CD8-positive, alpha-beta memory T cell (primary cell): ENCODE measurements at regions not wholly inside any gene's neighbourhood (a gene's known extent, or its start where the extent isn't known, plus 50 kb on each side); places are given as distances from the start of the nearest gene placed in this dataset.

Experiments
- CTCF ChIA-PET: fragments of 350-600 bp; sonication (Branson Sonifier 250); formaldehyde crosslinking; loops from one replicate; lab custom pipeline; 2021; ENCODE audit warnings: antibody characterized with exemption; lab: Charles Lee
- POLR2A ChIA-PET: fragments of 350-600 bp; sonication (Branson Sonifier 250); formaldehyde crosslinking; loops from one replicate; lab custom pipeline; 2021; ENCODE audit warnings: antibody characterized with exemption; lab: Charles Lee
- DNase-seq, 5 donors: peaks; one replicate each; pipeline versions ENCODE4 v3.0.0 to v3.0.0-alpha.2; 2020 to 2022; ENCODE audit warnings: mixed read lengths in 1 of 5
- H3K27ac ChIP-seq: one replicate; pipeline ENCODE4 v1.7.0; 2013; ENCODE audit warnings: low read depth, mild to moderate bottlenecking, low read length, moderate library complexity
- H3K27me3 ChIP-seq: 2 replicates; pipeline ENCODE4 v1.7.0; 2013; ENCODE audit warnings: low read length, mild to moderate bottlenecking; ENCODE audit not compliant: insufficient read depth, poor library complexity, severe bottlenecking
- H3K36me3 ChIP-seq: 2 replicates; pipeline ENCODE4 v1.7.0; 2013; ENCODE audit warnings: mild to moderate bottlenecking, low read length, moderate library complexity; ENCODE audit not compliant: insufficient read depth
- H3K4me1 ChIP-seq: 2 replicates; pipeline ENCODE4 v1.7.0; 2013; ENCODE audit warnings: mild to moderate bottlenecking, low read length, moderate library complexity; ENCODE audit not compliant: insufficient read depth
- H3K4me3 ChIP-seq: 2 replicates; pipeline ENCODE4 v1.7.0; 2013; ENCODE audit warnings: mild to moderate bottlenecking, low read length
- H3K9me3 ChIP-seq: 2 replicates; pipeline ENCODE4 v1.7.0; 2013; ENCODE audit warnings: mild to moderate bottlenecking, low read length
- H3K27ac Mint-ChIP-seq, 8 donors: one replicate each; pipeline ENCODE4 v1.8.0; 2020 to 2021; ENCODE audit warnings: mixed read lengths in 8 of 8, mild to moderate bottlenecking in 6 of 8, inconsistent platforms in 3 of 8, moderate library complexity in 3 of 8
- H3K27me3 Mint-ChIP-seq, 2 donors: one replicate each; pipeline ENCODE4 v1.8.0; 2020 to 2021; ENCODE audit warnings: mixed read lengths in 2 of 2, mild to moderate bottlenecking in 1 of 2, moderate library complexity in 1 of 2
- H3K36me3 Mint-ChIP-seq, 3 donors: one replicate each; pipeline ENCODE4 v1.8.0; 2020 to 2021; ENCODE audit warnings: mixed read lengths in 3 of 3, inconsistent platforms in 1 of 3, mild to moderate bottlenecking in 1 of 3
- H3K4me1 Mint-ChIP-seq, 3 donors: one replicate each; pipeline ENCODE4 v1.8.0; 2020 to 2021; ENCODE audit warnings: mixed read lengths in 3 of 3, inconsistent platforms in 1 of 3, mild to moderate bottlenecking in 1 of 3
- H3K4me3 Mint-ChIP-seq, 7 donors: one replicate each; pipeline ENCODE4 v1.8.0; 2020 to 2021; ENCODE audit warnings: mixed read lengths in 7 of 7, mild to moderate bottlenecking in 6 of 7, moderate library complexity in 4 of 7, inconsistent platforms in 2 of 7
- H3K9me3 Mint-ChIP-seq, 5 donors: one replicate each; pipeline ENCODE4 v1.8.0; 2020 to 2022; ENCODE audit warnings: mixed read lengths in 5 of 5, mild to moderate bottlenecking in 3 of 5, moderate library complexity in 2 of 5, inconsistent platforms in 1 of 5

DNA sequence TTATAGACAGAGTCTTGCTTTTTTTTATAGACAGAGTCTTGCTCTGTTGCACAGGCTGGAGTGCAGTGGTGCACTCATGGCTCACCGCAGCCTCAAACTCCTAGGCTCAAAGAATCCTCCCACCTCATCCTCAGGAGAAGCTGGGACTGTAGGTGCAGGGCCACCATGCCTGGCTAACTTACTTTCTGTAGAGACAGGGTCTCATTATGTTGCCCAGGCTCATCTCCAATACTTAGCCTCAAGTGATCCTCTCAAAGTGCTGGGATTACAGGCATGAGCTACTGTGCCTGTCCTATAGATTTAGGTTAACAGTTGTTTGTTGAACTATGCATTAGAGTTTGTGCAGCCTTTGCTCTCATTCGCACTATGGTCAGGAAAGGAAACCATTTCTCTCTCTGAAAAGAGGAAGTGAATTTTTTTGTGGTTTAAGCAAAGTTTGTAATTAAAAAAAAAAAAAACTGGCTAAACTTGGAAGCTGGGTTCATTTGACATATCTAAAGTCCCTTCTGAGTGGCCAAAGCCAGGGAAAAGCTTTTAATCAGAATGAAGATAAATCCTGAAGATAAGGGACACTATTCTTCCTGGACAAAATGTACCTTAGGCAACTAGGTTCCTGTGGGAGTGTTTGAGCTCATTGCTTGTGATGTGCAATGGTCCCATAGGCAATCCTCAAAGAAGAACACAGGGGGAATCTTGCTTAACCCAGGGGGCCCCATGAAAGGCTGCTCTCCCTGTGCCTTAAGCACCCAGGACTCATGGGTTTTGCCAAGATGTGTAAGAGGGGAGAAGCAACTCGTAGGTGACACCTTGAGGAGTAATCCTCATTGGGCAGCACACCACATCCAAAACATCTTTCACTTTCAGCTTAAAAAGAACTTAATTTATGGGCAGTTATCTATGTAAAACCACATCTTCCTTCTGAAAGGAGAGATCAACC is 201.7 kb downstream of the MREG start:
- no peak overlapping the region for H3K27ac ChIP-seq
- peaks cover 21 to 28% (median 24%) of the 10 kb centered on the region in 3 donors for H3K4me1 Mint-ChIP-seq
- POLR2A ChIA-PET: no interaction called here
- peak in 2 of 5 donors; percentile 3 to 8 for DNase-seq
- H3K9me3 Mint-ChIP-seq: no peaks in the 10 kb centered on the region
- peak overlapping the region in 6 of 7 donors; percentile 13 to 80 (median 66) for H3K4me3 Mint-ChIP-seq
- H3K9me3 ChIP-seq: no peaks in the 10 kb centered on the region
- H3K27me3 ChIP-seq: no peaks in the 10 kb centered on the region
- peak overlapping the region in 6 of 8 donors; percentile 42 to 93 (median 54) for H3K27ac Mint-ChIP-seq
- H3K27me3 Mint-ChIP-seq: peaks cover 0 to 1% of the 10 kb centered on the region in 2 donors
- peaks cover 17% of the 10 kb centered on the region for H3K4me1 ChIP-seq
- CTCF ChIA-PET: interaction anchor here (1.1 kb wide), 1 partner anchor 28 kb away, joined by 3 read pairs; no protein-coding TSS in a partner anchor
- H3K36me3 Mint-ChIP-seq: no peaks in the 10 kb centered on the region
- no peak overlapping the region for H3K4me3 ChIP-seq
- no peaks in the 10 kb centered on the region for H3K36me3 ChIP-seq

DNA sequence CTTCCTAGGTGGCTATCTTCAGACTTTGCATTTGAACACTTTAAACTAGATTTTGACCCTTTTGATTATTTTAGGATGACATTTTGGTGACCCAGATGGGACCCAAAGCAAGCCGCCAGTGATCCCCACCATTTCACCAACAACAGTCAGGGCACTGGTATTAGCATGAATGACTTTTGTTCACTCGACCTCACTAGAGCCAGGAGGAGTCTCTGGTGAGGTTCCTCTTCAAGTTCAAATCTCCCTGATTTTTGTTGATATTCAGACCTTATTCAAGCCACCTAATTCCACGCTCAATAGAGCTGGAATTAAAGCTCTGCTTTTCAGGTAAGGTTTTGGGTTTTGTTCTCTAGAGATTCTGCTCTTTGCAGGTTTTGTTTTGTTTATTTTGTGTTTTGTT is 202.3 kb downstream of the MREG start:
- H3K27me3 Mint-ChIP-seq: peaks cover 0 to 1% of the 10 kb centered on the region in 2 donors
- H3K4me3 Mint-ChIP-seq: peak overlapping the region in 6 of 7 donors; percentile 13 to 80 (median 66)
- Histone ChIP-seq H3K4me1 (peaks cover 17% of the 10 kb centered on the region), H3K36me3 (no peaks in the 10 kb centered on the region), H3K27me3 (no peaks in the 10 kb centered on the region), H3K9me3 (no peaks in the 10 kb centered on the region), H3K27ac (no peak overlapping the region), H3K4me3 (no peak overlapping the region)
- DNase-seq: no peak
- H3K4me1 Mint-ChIP-seq: peaks cover 21 to 28% (median 24%) of the 10 kb centered on the region in 3 donors
- peak overlapping the region in 6 of 8 donors; percentile 42 to 93 (median 54) for H3K27ac Mint-ChIP-seq
- H3K36me3 Mint-ChIP-seq: no peaks in the 10 kb centered on the region
- POLR2A ChIA-PET: no interaction called here
- CTCF ChIA-PET: no interaction called here
- H3K9me3 Mint-ChIP-seq: no peaks in the 10 kb centered on the region

DNA sequence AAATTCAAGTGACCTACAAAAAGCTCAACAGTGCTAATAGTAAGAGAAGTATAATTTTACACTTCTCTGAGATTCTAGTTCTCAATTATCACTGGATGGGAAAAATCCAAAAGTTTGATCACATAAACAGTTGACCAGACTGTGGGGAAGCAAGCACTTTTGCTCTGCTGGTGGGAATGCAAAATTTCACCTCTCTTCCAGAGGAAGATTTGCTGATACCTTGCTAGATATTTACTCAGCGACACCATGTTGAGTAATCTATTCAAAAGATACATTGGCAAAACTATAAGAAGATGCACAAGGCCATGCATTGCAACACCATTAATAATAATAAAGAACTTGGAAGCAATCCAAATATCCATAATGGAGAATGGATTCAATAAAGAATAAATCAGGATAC is 204.4 kb downstream of the MREG start:
- DNase-seq: no peak
- H3K27me3 ChIP-seq: no peaks in the 10 kb centered on the region
- H3K27ac ChIP-seq: no peak overlapping the region
- H3K4me3 ChIP-seq: no peak overlapping the region
- peaks cover 21 to 28% (median 24%) of the 10 kb centered on the region in 3 donors for H3K4me1 Mint-ChIP-seq
- no peaks in the 10 kb centered on the region for H3K36me3 ChIP-seq
- no peaks in the 10 kb centered on the region for H3K9me3 Mint-ChIP-seq
- no peak overlapping the region for H3K4me3 Mint-ChIP-seq
- H3K27me3 Mint-ChIP-seq: peaks cover 0 to 1% of the 10 kb centered on the region in 2 donors
- no peak overlapping the region for H3K27ac Mint-ChIP-seq
- ChIA-PET POLR2A (no interaction called here), CTCF (no interaction called here)
- peaks cover 17% of the 10 kb centered on the region for H3K4me1 ChIP-seq
- no peaks in the 10 kb centered on the region for H3K36me3 Mint-ChIP-seq
- no peaks in the 10 kb centered on the region for H3K9me3 ChIP-seq

DNA sequence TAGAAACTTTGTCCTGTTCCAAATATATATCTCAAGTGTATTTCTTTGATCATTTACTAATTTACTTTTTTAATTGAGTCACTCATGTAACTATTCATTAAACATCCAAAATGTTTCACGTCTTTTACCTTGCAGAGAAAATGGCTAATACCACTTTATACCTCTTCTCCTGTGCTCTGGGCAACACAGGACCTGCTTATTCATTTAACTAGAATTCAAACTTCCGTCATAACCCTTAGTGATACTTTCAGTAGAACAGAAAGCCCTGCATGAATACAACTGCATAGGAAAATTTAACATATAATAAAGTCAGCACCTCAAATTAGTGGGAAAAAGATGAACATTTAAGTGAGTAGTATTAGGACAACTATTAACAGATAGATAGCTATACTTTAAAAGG is 205.2 kb downstream of the MREG start:
- ChIA-PET POLR2A (no interaction called here), CTCF (no interaction called here)
- Histone ChIP-seq H3K4me3 (no peak overlapping the region), H3K9me3 (no peaks in the 10 kb centered on the region), H3K36me3 (no peaks in the 10 kb centered on the region), H3K27me3 (no peaks in the 10 kb centered on the region), H3K27ac (no peak overlapping the region), H3K4me1 (peaks cover 17% of the 10 kb centered on the region)
- peaks cover 0 to 1% of the 10 kb centered on the region in 2 donors for H3K27me3 Mint-ChIP-seq
- DNase-seq: no peak
- H3K9me3 Mint-ChIP-seq: no peaks in the 10 kb centered on the region
- peaks cover 21 to 28% (median 24%) of the 10 kb centered on the region in 3 donors for H3K4me1 Mint-ChIP-seq
- no peaks in the 10 kb centered on the region for H3K36me3 Mint-ChIP-seq
- H3K4me3 Mint-ChIP-seq: no peak overlapping the region
- H3K27ac Mint-ChIP-seq: no peak overlapping the region

DNA sequence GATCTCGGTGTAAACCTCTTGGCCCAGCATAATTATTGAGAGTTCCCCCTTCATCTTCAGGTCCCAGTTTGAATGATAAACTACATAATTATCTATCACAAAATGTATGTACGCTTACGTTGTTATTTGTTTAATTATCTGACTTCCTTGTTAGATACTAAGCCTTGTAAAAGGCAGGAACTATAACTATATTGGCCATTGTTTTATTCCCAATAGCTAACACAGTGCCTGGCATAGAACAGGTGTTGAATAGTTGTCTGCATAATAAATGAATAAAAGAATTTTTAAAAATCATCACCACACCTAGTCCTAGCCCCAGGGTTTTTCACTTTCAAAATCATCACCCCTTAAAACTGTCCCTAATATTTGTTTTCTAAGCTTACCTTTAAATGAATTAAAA is 207.9 kb downstream of the MREG start:
- peak overlapping the region in 1 of 8 donors; percentile 23 for H3K27ac Mint-ChIP-seq
- no peak overlapping the region for H3K4me3 ChIP-seq
- ChIA-PET CTCF (no interaction called here), POLR2A (no interaction called here)
- no peak overlapping the region for H3K4me3 Mint-ChIP-seq
- no peak for DNase-seq
- H3K9me3 ChIP-seq: no peaks in the 10 kb centered on the region
- H3K27ac ChIP-seq: no peak overlapping the region
- H3K9me3 Mint-ChIP-seq: peaks cover 0 to 1% (median 0%) of the 10 kb centered on the region in 5 donors
- H3K4me1 ChIP-seq: no peaks in the 10 kb centered on the region
- H3K27me3 ChIP-seq: no peaks in the 10 kb centered on the region
- peaks cover 2 to 4% (median 3%) of the 10 kb centered on the region in 3 donors for H3K4me1 Mint-ChIP-seq
- no peaks in the 10 kb centered on the region for H3K36me3 ChIP-seq
- H3K27me3 Mint-ChIP-seq: no peaks in the 10 kb centered on the region
- H3K36me3 Mint-ChIP-seq: peaks cover 0 to 11% (median 0%) of the 10 kb centered on the region in 3 donors

DNA sequence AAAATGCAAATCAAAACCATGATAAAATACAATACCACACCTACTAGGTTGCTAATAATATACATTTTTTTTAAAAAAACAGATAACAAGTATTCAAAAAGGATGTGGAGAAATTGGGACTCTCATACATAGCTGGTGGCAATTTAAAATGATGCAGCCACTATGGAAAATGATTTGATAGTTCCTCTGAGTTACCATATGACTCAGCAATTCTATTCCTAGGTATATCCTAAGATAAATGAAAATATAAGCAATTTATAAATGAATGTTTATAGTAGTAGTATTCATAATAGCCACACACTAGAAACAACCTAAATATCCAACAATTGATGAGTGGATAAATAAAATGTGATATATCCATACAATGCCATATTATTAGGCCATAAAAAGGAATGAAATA is 210.2 kb downstream of the MREG start:
- H3K36me3 Mint-ChIP-seq: peaks cover 0 to 18% (median 0%) of the 10 kb centered on the region in 3 donors
- peaks cover 0 to 1% (median 0%) of the 10 kb centered on the region in 5 donors for H3K9me3 Mint-ChIP-seq
- Histone ChIP-seq H3K36me3 (no peaks in the 10 kb centered on the region), H3K27ac (no peak overlapping the region), H3K27me3 (no peaks in the 10 kb centered on the region), H3K4me3 (no peak overlapping the region), H3K9me3 (no peaks in the 10 kb centered on the region), H3K4me1 (no peaks in the 10 kb centered on the region)
- no peak overlapping the region for H3K4me3 Mint-ChIP-seq
- no peak for DNase-seq
- H3K27me3 Mint-ChIP-seq: peaks cover 2 to 7% of the 10 kb centered on the region in 2 donors
- no peaks in the 10 kb centered on the region for H3K4me1 Mint-ChIP-seq
- no peak overlapping the region for H3K27ac Mint-ChIP-seq
- ChIA-PET POLR2A (no interaction called here), CTCF (no interaction called here)

DNA sequence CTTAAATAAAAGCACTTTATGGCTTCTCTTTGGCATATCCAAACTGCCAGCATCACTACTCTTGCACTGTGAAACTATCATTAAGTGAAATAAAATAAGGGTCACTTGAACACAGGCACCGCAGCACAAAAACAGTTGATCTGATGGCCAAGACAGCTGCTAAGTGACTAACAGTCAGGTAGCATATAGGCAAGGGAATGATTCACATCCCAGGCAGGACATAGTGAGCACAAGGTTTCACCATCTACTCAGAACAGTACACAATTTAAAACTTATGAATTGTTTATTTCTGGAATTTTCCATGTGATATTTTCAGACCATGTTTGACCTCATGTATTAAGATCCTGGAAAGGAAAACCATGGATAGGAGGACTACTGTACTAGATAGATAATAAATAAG is 214.2 kb downstream of the MREG start:
- H3K27ac Mint-ChIP-seq: no peak overlapping the region
- Histone ChIP-seq H3K36me3 (no peaks in the 10 kb centered on the region), H3K9me3 (no peaks in the 10 kb centered on the region), H3K4me1 (no peaks in the 10 kb centered on the region), H3K27ac (no peak overlapping the region), H3K4me3 (no peak overlapping the region), H3K27me3 (no peaks in the 10 kb centered on the region)
- peaks cover 0 to 4% (median 0%) of the 10 kb centered on the region in 3 donors for H3K4me1 Mint-ChIP-seq
- DNase-seq: no peak
- no peak overlapping the region for H3K4me3 Mint-ChIP-seq
- ChIA-PET POLR2A (no interaction called here), CTCF (no interaction called here)
- peaks cover 0 to 18% (median 0%) of the 10 kb centered on the region in 3 donors for H3K36me3 Mint-ChIP-seq
- peaks cover 4 to 24% of the 10 kb centered on the region in 2 donors for H3K27me3 Mint-ChIP-seq
- H3K9me3 Mint-ChIP-seq: peaks cover 0 to 1% (median 0%) of the 10 kb centered on the region in 5 donors

DNA sequence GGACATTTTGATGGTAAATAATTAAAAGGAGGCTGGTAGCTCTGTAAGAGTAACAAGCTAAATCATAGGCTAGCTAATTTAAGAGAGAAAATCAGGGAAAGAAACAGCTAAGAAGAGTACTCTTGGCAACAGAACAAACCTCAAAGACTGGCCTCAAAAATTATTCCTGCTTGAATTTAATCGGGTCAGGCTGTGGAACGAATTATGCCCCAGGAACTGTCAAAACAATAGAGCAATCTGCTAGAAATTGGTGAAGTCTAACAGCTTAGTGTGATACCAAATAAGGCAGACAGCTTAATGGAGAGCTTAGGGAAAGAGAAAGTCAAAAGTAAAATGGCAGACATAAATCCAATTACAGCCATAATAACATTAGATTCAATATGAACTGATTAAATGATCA is 215.7 kb downstream of the MREG start:
- no peak for DNase-seq
- H3K9me3 Mint-ChIP-seq: peaks cover 0 to 1% (median 0%) of the 10 kb centered on the region in 5 donors
- H3K4me1 ChIP-seq: no peaks in the 10 kb centered on the region
- H3K9me3 ChIP-seq: no peaks in the 10 kb centered on the region
- H3K27me3 Mint-ChIP-seq: peaks cover 4 to 24% of the 10 kb centered on the region in 2 donors
- H3K4me3 ChIP-seq: no peak overlapping the region
- no peak overlapping the region for H3K4me3 Mint-ChIP-seq
- no peak overlapping the region for H3K27ac Mint-ChIP-seq
- H3K27ac ChIP-seq: no peak overlapping the region
- no peaks in the 10 kb centered on the region for H3K27me3 ChIP-seq
- ChIA-PET CTCF (no interaction called here), POLR2A (no interaction called here)
- H3K4me1 Mint-ChIP-seq: peaks cover 0 to 5% (median 4%) of the 10 kb centered on the region in 3 donors
- peaks cover 0 to 18% (median 0%) of the 10 kb centered on the region in 3 donors for H3K36me3 Mint-ChIP-seq
- H3K36me3 ChIP-seq: no peaks in the 10 kb centered on the region
